ENCODE measurements at regions not wholly inside any gene's neighbourhood (a gene's known extent, or its start where the extent isn't known, plus 50 kb on each side); places are given as distances from the start of the nearest gene placed in this dataset.

DNA sequence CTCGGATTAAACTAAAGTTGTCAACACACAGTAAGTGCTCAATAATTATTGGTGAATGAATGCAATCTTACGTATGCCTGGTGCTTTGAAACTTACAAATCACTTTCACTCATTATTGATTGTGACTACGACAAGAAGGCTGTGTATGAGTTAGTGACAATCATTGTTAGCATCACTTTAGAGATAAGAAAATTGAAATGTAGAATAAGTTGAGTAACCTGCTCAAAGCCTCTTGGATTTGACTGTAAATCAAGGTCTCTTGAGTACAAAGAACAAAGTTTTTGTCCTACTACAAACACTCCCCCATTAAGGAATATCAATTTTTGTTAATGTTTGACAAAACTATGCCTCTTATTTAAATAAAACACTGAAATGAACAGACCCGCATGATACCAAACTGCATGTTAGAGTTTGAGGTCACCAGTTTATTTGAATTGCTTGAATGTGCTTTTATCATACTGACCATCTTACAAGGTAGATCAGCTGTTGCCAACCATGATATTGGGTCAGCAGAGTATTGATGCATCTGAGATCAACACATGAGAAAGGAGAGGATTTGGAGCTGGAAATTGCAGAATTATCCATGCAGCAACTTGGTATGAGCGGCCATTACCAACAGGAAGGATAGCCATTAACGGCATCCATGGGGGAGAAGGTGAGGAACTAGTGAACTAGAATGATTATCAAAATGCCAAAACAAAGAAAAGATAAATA, 142.1 kb downstream of the IRS1 start (continued):
- TF ChIP-seq, protein P1, sequence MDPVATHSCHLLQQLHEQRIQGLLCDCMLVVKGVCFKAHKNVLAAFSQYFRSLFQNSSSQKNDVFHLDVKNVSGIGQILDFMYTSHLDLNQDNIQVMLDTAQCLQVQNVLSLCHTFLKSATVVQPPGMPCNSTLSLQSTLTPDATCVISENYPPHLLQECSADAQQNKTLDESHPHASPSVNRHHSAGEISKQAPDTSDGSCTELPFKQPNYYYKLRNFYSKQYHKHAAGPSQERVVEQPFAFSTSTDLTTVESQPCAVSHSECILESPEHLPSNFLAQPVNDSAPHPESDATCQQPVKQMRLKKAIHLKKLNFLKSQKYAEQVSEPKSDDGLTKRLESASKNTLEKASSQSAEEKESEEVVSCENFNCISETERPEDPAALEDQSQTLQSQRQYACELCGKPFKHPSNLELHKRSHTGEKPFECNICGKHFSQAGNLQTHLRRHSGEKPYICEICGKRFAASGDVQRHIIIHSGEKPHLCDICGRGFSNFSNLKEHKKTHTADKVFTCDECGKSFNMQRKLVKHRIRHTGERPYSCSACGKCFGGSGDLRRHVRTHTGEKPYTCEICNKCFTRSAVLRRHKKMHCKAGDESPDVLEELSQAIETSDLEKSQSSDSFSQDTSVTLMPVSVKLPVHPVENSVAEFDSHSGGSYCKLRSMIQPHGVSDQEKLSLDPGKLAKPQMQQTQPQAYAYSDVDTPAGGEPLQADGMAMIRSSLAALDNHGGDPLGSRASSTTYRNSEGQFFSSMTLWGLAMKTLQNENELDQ (CRISPR knock-in tag; IDR thresholded peaks at IDR 0.05; ENCODE audit: borderline replicate concordance), result no peak
- no peak for TF ChIP-seq ZNF776 (CRISPR knock-in tag; IDR thresholded peaks at IDR 0.05)
- no peak for TF ChIP-seq SMARCE1 (IDR thresholded peaks at IDR 0.05; ENCODE audit: borderline replicate concordance)
- TF ChIP-seq, protein P2, sequence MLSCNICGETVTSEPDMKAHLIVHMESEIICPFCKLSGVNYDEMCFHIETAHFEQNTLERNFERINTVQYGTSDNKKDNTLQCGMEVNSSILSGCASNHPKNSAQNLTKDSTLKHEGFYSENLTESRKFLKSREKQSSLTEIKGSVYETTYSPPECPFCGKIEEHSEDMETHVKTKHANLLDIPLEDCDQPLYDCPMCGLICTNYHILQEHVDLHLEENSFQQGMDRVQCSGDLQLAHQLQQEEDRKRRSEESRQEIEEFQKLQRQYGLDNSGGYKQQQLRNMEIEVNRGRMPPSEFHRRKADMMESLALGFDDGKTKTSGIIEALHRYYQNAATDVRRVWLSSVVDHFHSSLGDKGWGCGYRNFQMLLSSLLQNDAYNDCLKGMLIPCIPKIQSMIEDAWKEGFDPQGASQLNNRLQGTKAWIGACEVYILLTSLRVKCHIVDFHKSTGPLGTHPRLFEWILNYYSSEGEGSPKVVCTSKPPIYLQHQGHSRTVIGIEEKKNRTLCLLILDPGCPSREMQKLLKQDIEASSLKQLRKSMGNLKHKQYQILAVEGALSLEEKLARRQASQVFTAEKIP (CRISPR knock-in tag; IDR thresholded peaks at IDR 0.05; ENCODE audit: borderline replicate concordance), result no peak
- TF ChIP-seq SRY (CRISPR knock-in tag; IDR thresholded peaks at IDR 0.05), result no peak
- no peak for TF ChIP-seq SNAI1 (CRISPR knock-in tag; IDR thresholded peaks at IDR 0.05; ENCODE audit: borderline replicate concordance)
- TF ChIP-seq, protein P3, sequence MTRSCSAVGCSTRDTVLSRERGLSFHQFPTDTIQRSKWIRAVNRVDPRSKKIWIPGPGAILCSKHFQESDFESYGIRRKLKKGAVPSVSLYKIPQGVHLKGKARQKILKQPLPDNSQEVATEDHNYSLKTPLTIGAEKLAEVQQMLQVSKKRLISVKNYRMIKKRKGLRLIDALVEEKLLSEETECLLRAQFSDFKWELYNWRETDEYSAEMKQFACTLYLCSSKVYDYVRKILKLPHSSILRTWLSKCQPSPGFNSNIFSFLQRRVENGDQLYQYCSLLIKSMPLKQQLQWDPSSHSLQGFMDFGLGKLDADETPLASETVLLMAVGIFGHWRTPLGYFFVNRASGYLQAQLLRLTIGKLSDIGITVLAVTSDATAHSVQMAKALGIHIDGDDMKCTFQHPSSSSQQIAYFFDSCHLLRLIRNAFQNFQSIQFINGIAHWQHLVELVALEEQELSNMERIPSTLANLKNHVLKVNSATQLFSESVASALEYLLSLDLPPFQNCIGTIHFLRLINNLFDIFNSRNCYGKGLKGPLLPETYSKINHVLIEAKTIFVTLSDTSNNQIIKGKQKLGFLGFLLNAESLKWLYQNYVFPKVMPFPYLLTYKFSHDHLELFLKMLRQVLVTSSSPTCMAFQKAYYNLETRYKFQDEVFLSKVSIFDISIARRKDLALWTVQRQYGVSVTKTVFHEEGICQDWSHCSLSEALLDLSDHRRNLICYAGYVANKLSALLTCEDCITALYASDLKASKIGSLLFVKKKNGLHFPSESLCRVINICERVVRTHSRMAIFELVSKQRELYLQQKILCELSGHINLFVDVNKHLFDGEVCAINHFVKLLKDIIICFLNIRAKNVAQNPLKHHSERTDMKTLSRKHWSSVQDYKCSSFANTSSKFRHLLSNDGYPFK (CRISPR knock-in tag; IDR thresholded peaks at IDR 0.05; ENCODE audit: borderline replicate concordance), result no peak
- peak; percentile 75 for TF ChIP-seq KDM6A (CRISPR knock-in tag; IDR thresholded peaks at IDR 0.05; ENCODE audit: low read depth)
- TF ChIP-seq, protein P4, sequence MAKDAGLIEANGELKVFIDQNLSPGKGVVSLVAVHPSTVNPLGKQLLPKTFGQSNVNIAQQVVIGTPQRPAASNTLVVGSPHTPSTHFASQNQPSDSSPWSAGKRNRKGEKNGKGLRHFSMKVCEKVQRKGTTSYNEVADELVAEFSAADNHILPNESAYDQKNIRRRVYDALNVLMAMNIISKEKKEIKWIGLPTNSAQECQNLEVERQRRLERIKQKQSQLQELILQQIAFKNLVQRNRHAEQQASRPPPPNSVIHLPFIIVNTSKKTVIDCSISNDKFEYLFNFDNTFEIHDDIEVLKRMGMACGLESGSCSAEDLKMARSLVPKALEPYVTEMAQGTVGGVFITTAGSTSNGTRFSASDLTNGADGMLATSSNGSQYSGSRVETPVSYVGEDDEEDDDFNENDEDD (CRISPR knock-in tag; IDR thresholded peaks at IDR 0.05; ENCODE audit: borderline replicate concordance), result no peak
- peak; percentile 70; the same call in 1 of the 2 replicates for TF ChIP-seq CEBPB (IDR thresholded peaks at IDR 0.05; ENCODE audit: borderline replicate concordance, low read depth, low read length)
- no peak for TF ChIP-seq SUZ12 (IDR thresholded peaks at IDR 0.05; ENCODE audit: low read depth, low read length)
- TF ChIP-seq ZFYVE20 (CRISPR knock-in tag; IDR thresholded peaks at IDR 0.05; ENCODE audit: borderline replicate concordance, low read depth), result no peak
- TF ChIP-seq KLF9 (CRISPR knock-in tag; IDR thresholded peaks at IDR 0.05; ENCODE audit: low read depth), result no peak
- TF ChIP-seq, protein P5, sequence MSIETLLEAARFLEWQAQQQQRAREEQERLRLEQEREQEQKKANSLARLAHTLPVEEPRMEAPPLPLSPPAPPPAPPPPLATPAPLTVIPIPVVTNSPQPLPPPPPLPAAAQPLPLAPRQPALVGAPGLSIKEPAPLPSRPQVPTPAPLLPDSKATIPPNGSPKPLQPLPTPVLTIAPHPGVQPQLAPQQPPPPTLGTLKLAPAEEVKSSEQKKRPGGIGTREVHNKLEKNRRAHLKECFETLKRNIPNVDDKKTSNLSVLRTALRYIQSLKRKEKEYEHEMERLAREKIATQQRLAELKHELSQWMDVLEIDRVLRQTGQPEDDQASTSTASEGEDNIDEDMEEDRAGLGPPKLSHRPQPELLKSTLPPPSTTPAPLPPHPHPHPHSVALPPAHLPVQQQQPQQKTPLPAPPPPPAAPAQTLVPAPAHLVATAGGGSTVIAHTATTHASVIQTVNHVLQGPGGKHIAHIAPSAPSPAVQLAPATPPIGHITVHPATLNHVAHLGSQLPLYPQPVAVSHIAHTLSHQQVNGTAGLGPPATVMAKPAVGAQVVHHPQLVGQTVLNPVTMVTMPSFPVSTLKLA (IDR thresholded peaks at IDR 0.05), result no peak
- TF ChIP-seq ADNP (CRISPR knock-in tag; IDR thresholded peaks at IDR 0.05), result no peak
- TF ChIP-seq, protein P6, sequence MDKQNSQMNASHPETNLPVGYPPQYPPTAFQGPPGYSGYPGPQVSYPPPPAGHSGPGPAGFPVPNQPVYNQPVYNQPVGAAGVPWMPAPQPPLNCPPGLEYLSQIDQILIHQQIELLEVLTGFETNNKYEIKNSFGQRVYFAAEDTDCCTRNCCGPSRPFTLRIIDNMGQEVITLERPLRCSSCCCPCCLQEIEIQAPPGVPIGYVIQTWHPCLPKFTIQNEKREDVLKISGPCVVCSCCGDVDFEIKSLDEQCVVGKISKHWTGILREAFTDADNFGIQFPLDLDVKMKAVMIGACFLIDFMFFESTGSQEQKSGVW (CRISPR knock-in tag; IDR thresholded peaks at IDR 0.05; ENCODE audit: borderline replicate concordance), result no peak
- peak; percentile 79 for TF ChIP-seq CEBPG (CRISPR knock-in tag; IDR thresholded peaks at IDR 0.05)
- TF ChIP-seq KLF13 (CRISPR knock-in tag; IDR thresholded peaks at IDR 0.05), result no peak
- TF ChIP-seq PHB2 (IDR thresholded peaks at IDR 0.05; ENCODE audit: partially characterized antibody), result no peak
